ENCODE measurements at regions not wholly inside any gene's neighbourhood (a gene's known extent, or its start where the extent isn't known, plus 50 kb on each side); places are given as distances from the start of the nearest gene placed in this dataset.

GRCh38 chr20:9935285-9935684 lies 96.4 kb upstream of the PAK5 start:
- no peaks in the 10 kb centered on the region for H3K4me1 ChIP-seq (ENCODE audit: insufficient read depth)
- H2AFZ ChIP-seq: no peak overlapping the region
- ATAC-seq (no peak), DNase-seq (ENCODE audit: low spot score) (no peak)
- no peaks in the 10 kb centered on the region for H3K9me3 Mint-ChIP-seq
- H4K20me1 ChIP-seq (replicated peaks; ENCODE audit: insufficient read depth): no peaks in the 10 kb centered on the region
- no peak overlapping the region for H3K27ac ChIP-seq (ENCODE audit: low read depth)
- peaks cover 5% of the 10 kb centered on the region; the same call in 1 of the 3 replicates for H3K4me1 Mint-ChIP-seq
- H3K27me3 ChIP-seq (ENCODE audit: insufficient read depth): no peaks in the 10 kb centered on the region
- H3K36me3 Mint-ChIP-seq (ENCODE audit: low read depth): no peaks in the 10 kb centered on the region
- no peak overlapping the region for H3K4me2 ChIP-seq
- no peaks in the 10 kb centered on the region for H3K36me3 ChIP-seq (ENCODE audit: insufficient read depth)
- H3F3A ChIP-seq (replicated peaks; ENCODE audit: low read depth): no peaks in the 10 kb centered on the region
- no peak overlapping the region for H3K27ac Mint-ChIP-seq
- H3K27me3 Mint-ChIP-seq (ENCODE audit: insufficient read depth, low read depth, poor library complexity): peaks cover 2% of the 10 kb centered on the region
- H3K79me2 ChIP-seq (replicated peaks; ENCODE audit: insufficient read depth): no peaks in the 10 kb centered on the region
- no peaks in the 10 kb centered on the region for H3K9me2 ChIP-seq (ENCODE audit: insufficient read depth)
- H3K4me3 ChIP-seq: no peak overlapping the region
- H3K4me3 Mint-ChIP-seq: no peak overlapping the region
- no peak for TF ChIP-seq EZH2phosphoT487 (IDR thresholded peaks at IDR 0.05; ENCODE audit: unreplicated experiment)
- no peak for TF ChIP-seq EZH2 (IDR thresholded peaks at IDR 0.05; ENCODE audit: low read depth, unreplicated experiment)
- no peak for TF ChIP-seq ZNF331 (CRISPR knock-in tag; IDR thresholded peaks at IDR 0.05; ENCODE audit: low read depth)
- TF ChIP-seq POLR2AphosphoS5 (IDR thresholded peaks at IDR 0.05; ENCODE audit: low read depth): no peak
- TF ChIP-seq REST (IDR thresholded peaks at IDR 0.05; ENCODE audit: unreplicated experiment): no peak

GRCh38 chr20:9930142-9930541 lies 91.3 kb upstream of the PAK5 start:
- ATAC-seq: no peak
- TF ChIP-seq REST (IDR thresholded peaks at IDR 0.05; ENCODE audit: unreplicated experiment) (no peak), CREB1 (CRISPR knock-in tag; IDR thresholded peaks at IDR 0.05; ENCODE audit: low read depth) (no peak), ZNF331 (CRISPR knock-in tag; IDR thresholded peaks at IDR 0.05; ENCODE audit: low read depth) (no peak), NANOG (IDR thresholded peaks at IDR 0.05; ENCODE audit: borderline replicate concordance) (no peak), POLR2AphosphoS5 (IDR thresholded peaks at IDR 0.05; ENCODE audit: low read depth) (no peak), CTCF (conservative IDR thresholded peaks at IDR 0.05; ENCODE audit: low read depth in 2 of 2) (no peak), EZH2 (IDR thresholded peaks at IDR 0.05; ENCODE audit: low read depth, unreplicated experiment) (no peak), EZH2phosphoT487 (IDR thresholded peaks at IDR 0.05; ENCODE audit: unreplicated experiment) (no peak), STAT1 (IDR thresholded peaks at IDR 0.05; ENCODE audit: unreplicated experiment) (no peak), ETS1 (IDR thresholded peaks at IDR 0.05) (no peak)

More at GRCh38 chr20:9930142-9930541, 91.3 kb upstream of the PAK5 start:
- Mint-ChIP-seq H3K4me3 (no peak overlapping the region), H3K4me1 (peaks cover 5% of the 10 kb centered on the region; the same call in 1 of the 3 replicates), H3K9me3 (no peaks in the 10 kb centered on the region), H3K27ac (no peak overlapping the region), H3K36me3 (ENCODE audit: low read depth) (no peaks in the 10 kb centered on the region), H3K27me3 (ENCODE audit: insufficient read depth, low read depth, poor library complexity) (no peaks in the 10 kb centered on the region)
- Histone ChIP-seq H3K27me3 (ENCODE audit: insufficient read depth) (no peaks in the 10 kb centered on the region), H3K4me3 (no peak overlapping the region), H2AFZ (no peak overlapping the region), H4K20me1 (replicated peaks; ENCODE audit: insufficient read depth) (no peaks in the 10 kb centered on the region), H3K27ac (ENCODE audit: low read depth) (no peak overlapping the region), H3K79me2 (replicated peaks; ENCODE audit: insufficient read depth) (no peaks in the 10 kb centered on the region), H3F3A (replicated peaks; ENCODE audit: low read depth) (no peaks in the 10 kb centered on the region), H3K4me2 (no peak overlapping the region), H3K36me3 (ENCODE audit: insufficient read depth) (no peaks in the 10 kb centered on the region), H3K4me1 (ENCODE audit: insufficient read depth) (no peaks in the 10 kb centered on the region), H3K9me2 (ENCODE audit: insufficient read depth) (peaks cover 4% of the 10 kb centered on the region; the same call in 1 of the 2 replicates)
- DNase-seq (ENCODE audit: low spot score): no peak
